Liver (tissue), 3 donors: ENCODE measurements at regions not wholly inside any gene's neighbourhood (a gene's known extent, or its start where the extent isn't known, plus 50 kb on each side); places are given as distances from the start of the nearest gene placed in this dataset.
"Not testable (repeated sequence)": the region's sequence is repeated elsewhere in the genome, so short reads cannot be mapped to it uniquely, and the experiment has no call there.

Experiments
- CTCF ChIP-seq: fragments of 150-350 bp; IDR thresholded peaks from 2 replicates; pipeline ENCODE4 v1.5.1; 2017; ENCODE audit warnings: improper control_type of control experiment, low read depth, low read length; ENCODE audit not compliant: missing input control
- FOXA2 ChIP-seq: IDR thresholded peaks from 2 replicates; pipeline ENCODE4 v1.6.1; 2016; ENCODE audit warnings: antibody characterized with exemption
- GABPA ChIP-seq, 2 donors: IDR thresholded peaks in 1 of 2; conservative IDR thresholded peaks in 1 of 2; 2 replicates each; pipeline ENCODE4 v1.6.1; 2016; ENCODE audit warnings: antibody characterized with exemption in 2 of 2, mild to moderate bottlenecking in 1 of 2, moderate library complexity in 1 of 2
- HNF4A ChIP-seq, 2 donors: conservative IDR thresholded peaks; 2 replicates each; pipeline ENCODE4 v1.6.1; 2016; ENCODE audit warnings: antibody characterized with exemption in 2 of 2, mild to moderate bottlenecking in 2 of 2
- JUND ChIP-seq, 2 donors: IDR thresholded peaks; 2 replicates each; pipeline ENCODE4 v1.6.1; 2016; ENCODE audit warnings: antibody characterized with exemption in 2 of 2
- NR2F2 ChIP-seq: IDR thresholded peaks from 2 replicates; pipeline ENCODE4 v1.6.1; 2016; ENCODE audit warnings: antibody characterized with exemption
- RAD21 ChIP-seq, 2 donors: IDR thresholded peaks; 2 replicates each; pipeline ENCODE4 v1.6.1; 2016; ENCODE audit warnings: antibody characterized with exemption in 2 of 2, mild to moderate bottlenecking in 2 of 2
- REST ChIP-seq: IDR thresholded peaks from 2 replicates; pipeline ENCODE4 v1.6.1; 2016; ENCODE audit warnings: antibody characterized with exemption, mild to moderate bottlenecking
- SP1 ChIP-seq: IDR thresholded peaks from 2 replicates; pipeline ENCODE4 v1.6.1; 2018; ENCODE audit warnings: antibody characterized with exemption, mild to moderate bottlenecking
- YY1 ChIP-seq: IDR thresholded peaks from 2 replicates; pipeline ENCODE4 v1.6.1; 2016; ENCODE audit warnings: antibody characterized with exemption, mild to moderate bottlenecking
- TF ChIP-seq, protein P1 (sequence below): IDR thresholded peaks from 2 replicates; pipeline ENCODE4 v1.6.1; 2016; ENCODE audit warnings: antibody characterized with exemption
- TF ChIP-seq, protein P2 (sequence below): IDR thresholded peaks from 2 replicates; pipeline ENCODE4 v1.6.1; 2016; ENCODE audit warnings: antibody characterized with exemption
- TF ChIP-seq, protein P3 (sequence below): IDR thresholded peaks from 2 replicates; pipeline ENCODE4 v1.6.1; 2016; ENCODE audit warnings: antibody characterized with exemption
- donor health status: healthy.
- donor health status: healthy.

GRCh38 chr9:18066608-18067007 is 407.3 kb upstream of the ADAMTSL1 start:
- TF ChIP-seq CTCF; YY1; SP1; JUND (IDR thresholded peaks at IDR 0.05); FOXA2; RAD21 (IDR thresholded peaks at IDR 0.05); REST; HNF4A (conservative IDR thresholded peaks at IDR 0.05); GABPA (IDR thresholded peaks at IDR 0.05 in 1 of 2, conservative IDR thresholded peaks at IDR 0.05 in 1 of 2); NR2F2: not testable (repeated sequence)
- TF ChIP-seq, protein P1, sequence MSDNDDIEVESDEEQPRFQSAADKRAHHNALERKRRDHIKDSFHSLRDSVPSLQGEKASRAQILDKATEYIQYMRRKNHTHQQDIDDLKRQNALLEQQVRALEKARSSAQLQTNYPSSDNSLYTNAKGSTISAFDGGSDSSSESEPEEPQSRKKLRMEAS: not testable (repeated sequence)
- TF ChIP-seq, protein P2, sequence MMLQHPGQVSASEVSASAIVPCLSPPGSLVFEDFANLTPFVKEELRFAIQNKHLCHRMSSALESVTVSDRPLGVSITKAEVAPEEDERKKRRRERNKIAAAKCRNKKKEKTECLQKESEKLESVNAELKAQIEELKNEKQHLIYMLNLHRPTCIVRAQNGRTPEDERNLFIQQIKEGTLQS: not testable (repeated sequence)
- TF ChIP-seq, protein P3, sequence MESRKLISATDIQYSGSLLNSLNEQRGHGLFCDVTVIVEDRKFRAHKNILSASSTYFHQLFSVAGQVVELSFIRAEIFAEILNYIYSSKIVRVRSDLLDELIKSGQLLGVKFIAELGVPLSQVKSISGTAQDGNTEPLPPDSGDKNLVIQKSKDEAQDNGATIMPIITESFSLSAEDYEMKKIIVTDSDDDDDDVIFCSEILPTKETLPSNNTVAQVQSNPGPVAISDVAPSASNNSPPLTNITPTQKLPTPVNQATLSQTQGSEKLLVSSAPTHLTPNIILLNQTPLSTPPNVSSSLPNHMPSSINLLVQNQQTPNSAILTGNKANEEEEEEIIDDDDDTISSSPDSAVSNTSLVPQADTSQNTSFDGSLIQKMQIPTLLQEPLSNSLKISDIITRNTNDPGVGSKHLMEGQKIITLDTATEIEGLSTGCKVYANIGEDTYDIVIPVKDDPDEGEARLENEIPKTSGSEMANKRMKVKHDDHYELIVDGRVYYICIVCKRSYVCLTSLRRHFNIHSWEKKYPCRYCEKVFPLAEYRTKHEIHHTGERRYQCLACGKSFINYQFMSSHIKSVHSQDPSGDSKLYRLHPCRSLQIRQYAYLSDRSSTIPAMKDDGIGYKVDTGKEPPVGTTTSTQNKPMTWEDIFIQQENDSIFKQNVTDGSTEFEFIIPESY: not testable (repeated sequence)
